Panc1 (cell line): ENCODE measurements at regions not wholly inside any gene's neighbourhood (a gene's known extent, or its start where the extent isn't known, plus 50 kb on each side); places are given as distances from the start of the nearest gene placed in this dataset.

Experiments
- ATAC-seq: fragments of 200-7000 bp; cut with Tn5 transposase; 2 replicates; pipeline ENCODE4 v1.9.1; 2020; ENCODE audit warnings: mild to moderate bottlenecking, moderate library complexity
- BruUV-seq: library from RNA; stranded (reverse); fragments of 400-500 nt; replicated peaks from 2 replicates; lab custom pipeline; 2021; lab: Mats Ljungman, UMichigan
- CTCF ChIA-PET: fragments of 300-600 bp; sonication (Branson Sonifier 250); formaldehyde crosslinking; loops from one replicate; lab custom pipeline; 2022; ENCODE audit warnings: antibody characterized with exemption; lab: Charles Lee
- POLR2A ChIA-PET: fragments of 300-600 bp; sonication (Branson Sonifier 250); formaldehyde crosslinking; loops from one replicate; lab custom pipeline; 2022; ENCODE audit warnings: antibody characterized with exemption; lab: Charles Lee
- DNase-seq: peaks from one replicate; pipeline ENCODE4 v3.0.0-alpha.2; 2010; ENCODE audit warnings: low read depth, low spot score
- H3K27ac ChIP-seq: 2 replicates; pipeline ENCODE4 v1.5.1; 2011; ENCODE audit warnings: mild to moderate bottlenecking, low read length, inconsistent platforms
- H3K27me3 ChIP-seq: fragments of 200-500 bp; sonication (Bioruptor generic); 2 replicates; pipeline ENCODE4 v1.6.0; 2014; ENCODE audit warnings: low read length, inconsistent platforms; ENCODE audit not compliant: control insufficient read depth, insufficient read depth
- H3K36me3 ChIP-seq: fragments of 200-500 bp; sonication (Bioruptor generic); 2 replicates; pipeline ENCODE4 v1.5.1; 2014; ENCODE audit warnings: inconsistent platforms, mild to moderate bottlenecking, low read length, moderate library complexity; ENCODE audit not compliant: control insufficient read depth, insufficient read depth
- H3K4me1 ChIP-seq: 2 replicates; pipeline ENCODE4 v1.5.1; 2011; ENCODE audit warnings: inconsistent platforms, mild to moderate bottlenecking, low read length, moderate library complexity; ENCODE audit not compliant: control insufficient read depth, insufficient read depth
- H3K4me3 ChIP-seq, 2 experiments: 2 replicates each; pipeline ENCODE4 v1.5.1; 2011 to 2012; ENCODE audit warnings: low read depth in 2 of 2, low read length in 2 of 2, mild to moderate bottlenecking in 2 of 2, inconsistent platforms in 1 of 2, moderate library complexity in 1 of 2
- H3K9me3 ChIP-seq: fragments of 200-500 bp; sonication (Bioruptor generic); 2 replicates; pipeline ENCODE4 v1.5.1; 2014; ENCODE audit warnings: low read depth, mild to moderate bottlenecking, inconsistent platforms, low read length, moderate library complexity; ENCODE audit not compliant: control insufficient read depth, insufficient read depth
- POLR2AphosphoS5 ChIP-seq: IDR thresholded peaks from 2 replicates; pipeline ENCODE4 v1.6.1; 2012; ENCODE audit warnings: mild to moderate bottlenecking, low read depth, low read length, moderate library complexity
- REST ChIP-seq, 2 experiments: IDR thresholded peaks; 2 replicates each; pipeline ENCODE4 v1.6.1; 2011 to 2012; ENCODE audit warnings: low read depth in 2 of 2, control low read depth in 1 of 2, low read length in 1 of 2, mild to moderate bottlenecking in 1 of 2, moderate library complexity in 1 of 2; ENCODE audit not compliant: insufficient read depth in 1 of 2
- SIN3A ChIP-seq: IDR thresholded peaks from 2 replicates; pipeline ENCODE4 v1.6.1; 2012; ENCODE audit warnings: low read depth, mild to moderate bottlenecking, low read length, moderate library complexity, borderline replicate concordance; ENCODE audit not compliant: insufficient read depth
- TCF7L2 ChIP-seq: IDR thresholded peaks from 2 replicates; pipeline ENCODE4 v1.6.1; 2011; ENCODE audit warnings: mild to moderate bottlenecking, low read depth, low read length, inconsistent platforms
- in situ Hi-C: cut with HindIII; loops from 2 replicates; pipeline ENCODE4 v1.10.0; 2016; ENCODE audit warnings: low sequenced_read_pairs, low pct_unique_long_range_greater_than_20kb
- intact Hi-C: fragments of 100-400 bp; cut with micrococcal nuclease; formaldehyde crosslinking; loops from one replicate; pipeline ENCODE4 v1.10.0; 2022; ENCODE audit not compliant: unreplicated experiment
- TF ChIP-seq, protein P1 (sequence below): fragments of 450-650 bp; IDR thresholded peaks from 2 replicates; pipeline ENCODE4 v1.5.1; 2017; ENCODE audit warnings: mild to moderate bottlenecking

- no peaks in the 10 kb centered on the region for H3K27me3 ChIP-seq
- intact Hi-C loops (no loop called here), in situ Hi-C loops (no loop called here)
- BruUV-seq = no TSS peak
- no peaks in the 10 kb centered on the region for H3K9me3 ChIP-seq
- H3K4me1 ChIP-seq = no peaks in the 10 kb centered on the region
- TF ChIP-seq TCF7L2 = no peak
- TF ChIP-seq POLR2AphosphoS5 = no peak
- no peak for TF ChIP-seq REST (IDR thresholded peaks at IDR 0.05; ENCODE audit: insufficient read depth in 1 of 2, low read depth in 2 of 2, low read length in 1 of 2)
- no peak for TF ChIP-seq SIN3A
- TF ChIP-seq, protein P1, sequence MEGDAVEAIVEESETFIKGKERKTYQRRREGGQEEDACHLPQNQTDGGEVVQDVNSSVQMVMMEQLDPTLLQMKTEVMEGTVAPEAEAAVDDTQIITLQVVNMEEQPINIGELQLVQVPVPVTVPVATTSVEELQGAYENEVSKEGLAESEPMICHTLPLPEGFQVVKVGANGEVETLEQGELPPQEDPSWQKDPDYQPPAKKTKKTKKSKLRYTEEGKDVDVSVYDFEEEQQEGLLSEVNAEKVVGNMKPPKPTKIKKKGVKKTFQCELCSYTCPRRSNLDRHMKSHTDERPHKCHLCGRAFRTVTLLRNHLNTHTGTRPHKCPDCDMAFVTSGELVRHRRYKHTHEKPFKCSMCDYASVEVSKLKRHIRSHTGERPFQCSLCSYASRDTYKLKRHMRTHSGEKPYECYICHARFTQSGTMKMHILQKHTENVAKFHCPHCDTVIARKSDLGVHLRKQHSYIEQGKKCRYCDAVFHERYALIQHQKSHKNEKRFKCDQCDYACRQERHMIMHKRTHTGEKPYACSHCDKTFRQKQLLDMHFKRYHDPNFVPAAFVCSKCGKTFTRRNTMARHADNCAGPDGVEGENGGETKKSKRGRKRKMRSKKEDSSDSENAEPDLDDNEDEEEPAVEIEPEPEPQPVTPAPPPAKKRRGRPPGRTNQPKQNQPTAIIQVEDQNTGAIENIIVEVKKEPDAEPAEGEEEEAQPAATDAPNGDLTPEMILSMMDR = no peak
- H3K36me3 ChIP-seq = no peaks in the 10 kb centered on the region
- ATAC-seq (no peak), DNase-seq (no peak)
- no peak overlapping the region for H3K27ac ChIP-seq
- no peak overlapping the region for H3K4me3 ChIP-seq
- ChIA-PET CTCF (no interaction called here), POLR2A (no interaction called here)
Measured at GRCh38 chr4:163902417-163902816, 407.9 kb downstream of the TMA16 start.

DNA sequence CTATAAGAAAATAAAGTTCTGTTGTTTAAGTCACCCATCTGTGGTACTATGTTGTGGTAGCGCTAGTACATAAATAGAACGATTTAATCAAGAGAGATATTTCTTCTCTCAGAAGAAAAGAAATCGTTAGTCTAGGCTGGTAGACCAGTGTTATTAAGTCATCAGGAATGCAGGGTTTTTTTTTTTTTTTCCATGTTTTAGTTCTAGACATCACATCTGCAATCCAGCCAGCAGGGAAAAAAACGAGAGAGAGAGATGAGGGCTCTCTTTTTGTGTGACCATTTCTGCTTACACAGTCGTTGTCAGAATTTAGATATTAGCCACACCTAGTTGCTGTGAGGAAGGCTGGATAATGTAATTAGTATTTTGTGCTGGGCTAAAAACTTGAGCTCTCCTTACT, 417.4 kb downstream of the TMA16 start:
- ATAC-seq (no peak), DNase-seq (no peak)
- in situ Hi-C loops (no loop called here), intact Hi-C loops (no loop called here)
- Histone ChIP-seq H3K4me1 (no peaks in the 10 kb centered on the region), H3K4me3 (no peak overlapping the region), H3K36me3 (no peaks in the 10 kb centered on the region), H3K27ac (no peak overlapping the region), H3K9me3 (no peaks in the 10 kb centered on the region), H3K27me3 (no peaks in the 10 kb centered on the region)
- ChIA-PET CTCF (no interaction called here), POLR2A (no interaction called here)
- TF ChIP-seq POLR2AphosphoS5 = no peak
- TF ChIP-seq TCF7L2 = no peak
- TF ChIP-seq REST (IDR thresholded peaks at IDR 0.05; ENCODE audit: insufficient read depth in 1 of 2, low read depth in 2 of 2, low read length in 1 of 2) = no peak
- no peak for TF ChIP-seq SIN3A
- TF ChIP-seq, protein P1 = no peak
- BruUV-seq = no TSS peak
